Nephron progenitor cell (in vitro differentiated cells): ENCODE measurements at regions not wholly inside any gene's neighbourhood (a gene's known extent, or its start where the extent isn't known, plus 50 kb on each side); places are given as distances from the start of the nearest gene placed in this dataset.

Experiments used
- DNase-seq: peaks from one replicate; pipeline ENCODE4 v3.0.0; 2021
- H3K27ac Mint-ChIP-seq: 2 replicates; pipeline ENCODE4 v1.8.0; 2021; ENCODE audit warnings: mild to moderate bottlenecking, moderate library complexity, mixed read lengths
- H3K27me3 Mint-ChIP-seq: 2 replicates; pipeline ENCODE4 v1.8.0; 2021; ENCODE audit warnings: mild to moderate bottlenecking, low read depth, mixed read lengths; ENCODE audit not compliant: poor library complexity
- H3K36me3 Mint-ChIP-seq: 2 replicates; pipeline ENCODE4 v1.8.0; 2021; ENCODE audit warnings: low read depth, mixed read lengths
- H3K4me1 Mint-ChIP-seq: 2 replicates; pipeline ENCODE4 v1.8.0; 2021; ENCODE audit warnings: mixed read lengths
- H3K4me3 Mint-ChIP-seq: 2 replicates; pipeline ENCODE4 v1.8.0; 2021; ENCODE audit warnings: mild to moderate bottlenecking, moderate library complexity, mixed read lengths
- H3K9me3 Mint-ChIP-seq: 2 replicates; pipeline ENCODE4 v1.8.0; 2021; ENCODE audit warnings: mild to moderate bottlenecking, moderate library complexity, mixed read lengths
- TF ChIP-seq, protein P1 (sequence below): fragments of 200-600 bp; sonication (generic); IDR thresholded peaks from 2 replicates; pipeline ENCODE4 v1.5.0; 2021; ENCODE audit warnings: antibody characterized with exemption

DNA sequence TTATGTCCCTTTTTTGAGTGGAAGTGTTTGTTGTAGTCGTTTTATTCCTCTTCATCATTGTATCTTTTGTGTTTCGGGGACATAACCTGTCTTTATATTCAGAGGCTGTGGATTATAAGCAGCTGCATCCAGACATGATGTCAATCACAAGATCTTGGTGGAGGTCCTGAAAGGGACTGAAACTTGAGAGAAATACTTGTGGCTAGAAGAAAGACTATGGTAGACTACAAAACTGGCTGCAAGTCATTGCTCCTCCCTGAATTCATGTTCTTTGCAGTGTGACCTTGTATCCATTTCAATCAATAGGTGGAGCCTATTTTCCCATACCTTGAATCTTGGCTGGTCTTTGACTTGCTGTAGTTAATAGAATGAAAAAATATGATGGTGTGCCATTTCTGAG lies 442.4 kb upstream of the PLXNA2 start:
- H3K4me1 Mint-ChIP-seq: peaks cover 6% of the 10 kb centered on the region
- TF ChIP-seq, protein P1, sequence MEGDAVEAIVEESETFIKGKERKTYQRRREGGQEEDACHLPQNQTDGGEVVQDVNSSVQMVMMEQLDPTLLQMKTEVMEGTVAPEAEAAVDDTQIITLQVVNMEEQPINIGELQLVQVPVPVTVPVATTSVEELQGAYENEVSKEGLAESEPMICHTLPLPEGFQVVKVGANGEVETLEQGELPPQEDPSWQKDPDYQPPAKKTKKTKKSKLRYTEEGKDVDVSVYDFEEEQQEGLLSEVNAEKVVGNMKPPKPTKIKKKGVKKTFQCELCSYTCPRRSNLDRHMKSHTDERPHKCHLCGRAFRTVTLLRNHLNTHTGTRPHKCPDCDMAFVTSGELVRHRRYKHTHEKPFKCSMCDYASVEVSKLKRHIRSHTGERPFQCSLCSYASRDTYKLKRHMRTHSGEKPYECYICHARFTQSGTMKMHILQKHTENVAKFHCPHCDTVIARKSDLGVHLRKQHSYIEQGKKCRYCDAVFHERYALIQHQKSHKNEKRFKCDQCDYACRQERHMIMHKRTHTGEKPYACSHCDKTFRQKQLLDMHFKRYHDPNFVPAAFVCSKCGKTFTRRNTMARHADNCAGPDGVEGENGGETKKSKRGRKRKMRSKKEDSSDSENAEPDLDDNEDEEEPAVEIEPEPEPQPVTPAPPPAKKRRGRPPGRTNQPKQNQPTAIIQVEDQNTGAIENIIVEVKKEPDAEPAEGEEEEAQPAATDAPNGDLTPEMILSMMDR: no peak
- H3K9me3 Mint-ChIP-seq: no peaks in the 10 kb centered on the region
- DNase-seq: no peak
- H3K27ac Mint-ChIP-seq: no peak overlapping the region
- H3K36me3 Mint-ChIP-seq: no peaks in the 10 kb centered on the region
- no peak overlapping the region for H3K4me3 Mint-ChIP-seq
- H3K27me3 Mint-ChIP-seq: peaks cover 3% of the 10 kb centered on the region

DNA sequence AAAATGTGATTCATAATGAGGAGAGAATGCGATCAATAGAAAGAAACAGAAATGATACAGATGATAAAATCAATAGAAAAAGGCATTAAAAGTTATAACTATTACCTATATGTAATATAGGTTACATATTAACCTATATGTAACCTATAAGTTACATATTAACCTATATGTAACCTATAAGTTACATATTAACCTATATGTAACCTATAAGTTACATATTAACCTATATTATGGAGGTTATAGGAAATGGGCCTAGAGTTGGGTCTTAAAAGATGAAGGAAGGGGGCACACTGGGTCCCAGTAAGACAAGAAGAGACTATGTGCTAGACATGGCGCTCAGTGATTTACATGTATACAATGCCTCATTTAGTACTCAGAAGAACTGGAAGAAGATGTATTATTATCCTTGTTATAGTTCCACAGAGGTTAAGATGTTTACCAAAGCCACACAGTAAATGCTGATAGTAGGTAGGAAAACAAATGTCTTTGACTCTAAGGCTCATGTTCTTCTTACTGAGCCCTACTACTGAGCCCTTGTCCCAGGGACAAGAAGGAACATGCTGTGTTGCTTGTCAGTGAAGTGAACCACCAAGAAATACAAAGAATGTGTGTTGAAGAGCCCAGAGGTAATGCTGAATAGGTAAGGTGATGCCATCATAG lies 444.6 kb upstream of the PLXNA2 start:
- Mint-ChIP-seq H3K27ac (no peak overlapping the region), H3K27me3 (peaks cover 7% of the 10 kb centered on the region), H3K9me3 (peaks cover 13% of the 10 kb centered on the region), H3K36me3 (no peaks in the 10 kb centered on the region), H3K4me1 (no peaks in the 10 kb centered on the region), H3K4me3 (no peak overlapping the region)
- DNase-seq: no peak
- TF ChIP-seq, protein P1: no peak

DNA sequence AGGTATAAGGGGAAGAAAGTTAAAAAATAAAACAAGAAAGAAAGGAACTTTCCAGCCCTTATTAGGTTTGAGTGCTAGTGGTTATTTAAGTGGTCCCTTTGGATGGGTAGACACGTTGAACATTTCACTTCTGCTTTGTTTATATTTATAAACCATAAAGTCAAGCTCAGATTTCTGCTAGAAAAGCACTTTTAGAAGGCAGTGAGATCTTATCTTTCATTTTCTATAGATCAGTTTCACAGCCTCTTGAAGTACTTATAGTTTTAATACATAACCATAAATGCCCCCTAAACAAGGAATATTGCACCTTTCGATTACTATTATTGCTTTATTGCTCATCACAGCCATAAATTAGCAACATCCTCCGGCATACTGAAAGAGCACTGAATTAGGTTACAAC lies 446.8 kb upstream of the PLXNA2 start:
- Mint-ChIP-seq H3K9me3 (peaks cover 13% of the 10 kb centered on the region), H3K27me3 (peaks cover 7% of the 10 kb centered on the region), H3K4me3 (no peak overlapping the region), H3K27ac (no peak overlapping the region), H3K4me1 (no peaks in the 10 kb centered on the region), H3K36me3 (no peaks in the 10 kb centered on the region)
- TF ChIP-seq, protein P1: no peak
- no peak for DNase-seq

DNA sequence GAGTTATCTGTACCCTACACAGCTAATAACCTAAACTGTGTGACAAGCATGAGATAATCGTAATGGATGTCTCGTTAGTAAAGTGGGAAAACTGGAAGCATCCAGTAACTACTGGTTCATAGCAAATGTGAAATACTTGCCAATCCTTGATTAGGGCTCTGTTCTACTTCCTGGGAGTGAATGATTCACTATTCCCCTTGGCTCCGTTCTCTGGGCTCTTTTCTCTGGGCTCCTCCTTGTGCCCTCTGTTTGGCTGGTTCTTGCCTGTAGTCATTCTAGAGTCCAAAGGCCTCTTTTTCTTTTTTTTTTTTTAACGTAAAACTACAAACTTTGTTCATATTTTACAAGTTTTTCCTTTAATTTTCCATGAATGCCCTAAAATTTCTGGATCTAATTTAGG lies 465.8 kb upstream of the PLXNA2 start:
- H3K9me3 Mint-ChIP-seq: peaks cover 17% of the 10 kb centered on the region
- no peak overlapping the region for H3K4me3 Mint-ChIP-seq
- TF ChIP-seq, protein P1: no peak
- no peak overlapping the region for H3K27ac Mint-ChIP-seq
- H3K27me3 Mint-ChIP-seq: peaks cover 4% of the 10 kb centered on the region
- no peaks in the 10 kb centered on the region for H3K4me1 Mint-ChIP-seq
- DNase-seq: no peak
- no peaks in the 10 kb centered on the region for H3K36me3 Mint-ChIP-seq

DNA sequence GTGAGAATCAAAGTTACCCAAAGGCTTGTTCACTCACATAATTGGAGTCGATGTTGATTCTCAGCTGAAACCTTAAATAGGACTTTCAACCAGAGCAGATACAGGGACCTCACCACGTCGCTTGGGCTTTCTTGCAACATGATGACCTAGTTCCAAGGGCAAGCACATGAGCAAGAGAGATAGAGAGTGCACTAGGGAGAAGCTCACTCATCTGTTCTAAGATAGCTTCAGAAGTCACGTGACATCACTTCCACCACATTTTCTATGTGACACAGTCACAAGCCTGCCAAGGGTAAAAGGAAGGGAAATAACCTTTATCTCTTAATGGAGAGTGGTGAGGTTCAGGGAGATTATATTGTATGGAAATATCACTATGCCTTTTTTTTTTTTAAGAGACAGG lies 470.1 kb upstream of the PLXNA2 start:
- TF ChIP-seq, protein P1: no peak
- H3K27me3 Mint-ChIP-seq: peaks cover 8% of the 10 kb centered on the region
- DNase-seq: no peak
- H3K36me3 Mint-ChIP-seq: peaks cover 3% of the 10 kb centered on the region
- H3K4me3 Mint-ChIP-seq: no peak overlapping the region
- H3K9me3 Mint-ChIP-seq: peaks cover 3% of the 10 kb centered on the region
- H3K27ac Mint-ChIP-seq: no peak overlapping the region
- H3K4me1 Mint-ChIP-seq: no peaks in the 10 kb centered on the region

DNA sequence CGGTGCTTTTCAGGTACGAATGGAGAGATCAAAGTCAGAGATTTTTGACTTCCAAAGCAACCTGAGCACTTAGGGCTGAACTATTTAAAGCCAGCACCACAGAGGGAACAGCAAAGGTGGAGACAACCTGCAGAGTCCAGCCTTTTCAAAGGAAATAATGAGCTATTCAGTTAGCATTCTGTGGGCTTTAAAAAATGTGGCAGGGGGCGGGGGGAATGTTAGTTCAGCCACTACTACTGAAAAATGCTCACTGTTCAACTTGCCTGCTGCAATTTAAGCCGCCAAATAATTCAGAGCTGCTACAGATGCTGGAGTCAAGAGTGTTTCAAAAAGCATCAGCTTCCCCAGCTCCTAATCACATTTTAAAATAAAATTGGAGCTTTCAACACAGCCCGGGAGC lies 473.3 kb upstream of the PLXNA2 start:
- Mint-ChIP-seq H3K27me3 (peaks cover 4% of the 10 kb centered on the region), H3K9me3 (peaks cover 29% of the 10 kb centered on the region), H3K27ac (no peak overlapping the region), H3K4me3 (no peak overlapping the region), H3K4me1 (no peaks in the 10 kb centered on the region), H3K36me3 (peaks cover 20% of the 10 kb centered on the region)
- no peak for DNase-seq
- TF ChIP-seq, protein P1: no peak
